GM13977 (cell line): ENCODE measurements at regions not wholly inside any gene's neighbourhood (a gene's known extent, or its start where the extent isn't known, plus 50 kb on each side); places are given as distances from the start of the nearest gene placed in this dataset.

Experiments
- DNase-seq: peaks from one replicate; pipeline ENCODE4 v3.0.0; 2012; ENCODE audit warnings: low spot score
- in situ Hi-C: fragments of 300-500 bp; cut with MboI; formaldehyde crosslinking; loops from one replicate; pipeline ENCODE4 v1.12.0; 2022; ENCODE audit warnings: low sequenced_read_pairs, low pct_unique_long_range_greater_than_20kb, mixed read lengths, inconsistent platforms; ENCODE audit not compliant: unreplicated experiment
- TF ChIP-seq, protein P1 (sequence below): IDR thresholded peaks from 2 replicates; pipeline ENCODE4 v1.5.1; 2012; ENCODE audit warnings: mild to moderate bottlenecking, control low read depth; ENCODE audit not compliant: insufficient read depth; ENCODE audit errors: extremely low read depth, missing control alignments

GRCh38 chrX:30065226-30065625 lies 150.1 kb upstream of the MAGEB2 start:
- TF ChIP-seq, protein P1, sequence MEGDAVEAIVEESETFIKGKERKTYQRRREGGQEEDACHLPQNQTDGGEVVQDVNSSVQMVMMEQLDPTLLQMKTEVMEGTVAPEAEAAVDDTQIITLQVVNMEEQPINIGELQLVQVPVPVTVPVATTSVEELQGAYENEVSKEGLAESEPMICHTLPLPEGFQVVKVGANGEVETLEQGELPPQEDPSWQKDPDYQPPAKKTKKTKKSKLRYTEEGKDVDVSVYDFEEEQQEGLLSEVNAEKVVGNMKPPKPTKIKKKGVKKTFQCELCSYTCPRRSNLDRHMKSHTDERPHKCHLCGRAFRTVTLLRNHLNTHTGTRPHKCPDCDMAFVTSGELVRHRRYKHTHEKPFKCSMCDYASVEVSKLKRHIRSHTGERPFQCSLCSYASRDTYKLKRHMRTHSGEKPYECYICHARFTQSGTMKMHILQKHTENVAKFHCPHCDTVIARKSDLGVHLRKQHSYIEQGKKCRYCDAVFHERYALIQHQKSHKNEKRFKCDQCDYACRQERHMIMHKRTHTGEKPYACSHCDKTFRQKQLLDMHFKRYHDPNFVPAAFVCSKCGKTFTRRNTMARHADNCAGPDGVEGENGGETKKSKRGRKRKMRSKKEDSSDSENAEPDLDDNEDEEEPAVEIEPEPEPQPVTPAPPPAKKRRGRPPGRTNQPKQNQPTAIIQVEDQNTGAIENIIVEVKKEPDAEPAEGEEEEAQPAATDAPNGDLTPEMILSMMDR = no peak
- DNase-seq = no peak
- in situ Hi-C loops = no loop called here

DNA sequence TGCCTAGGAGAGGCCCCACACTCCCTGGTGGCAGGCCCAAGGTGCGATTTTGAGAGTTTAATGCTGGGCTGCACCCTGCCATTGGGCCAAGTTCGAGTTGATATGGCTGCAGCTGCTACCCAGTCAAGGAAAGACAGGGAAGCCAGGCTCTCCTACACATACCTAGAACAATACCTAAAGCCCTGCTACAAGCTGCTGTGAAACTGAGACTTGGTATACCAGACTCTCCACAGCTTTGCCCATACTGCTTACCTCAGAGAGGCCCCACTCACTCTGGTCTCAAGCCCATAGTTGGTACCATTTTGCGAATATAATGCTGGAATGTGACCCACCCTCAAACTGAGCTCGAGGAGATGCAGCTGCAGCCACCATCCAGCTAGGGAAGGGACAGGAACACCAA lies 147.7 kb upstream of the MAGEB2 start:
- TF ChIP-seq, protein P1 = no peak
- DNase-seq = no peak
- in situ Hi-C loops = no loop called here

- no peak for DNase-seq
- in situ Hi-C loops = no loop called here
- TF ChIP-seq, protein P1 = no peak
Measured at GRCh38 chrX:30085571-30085970, 129.8 kb upstream of the MAGEB2 start.

- TF ChIP-seq, protein P1 = no peak
- in situ Hi-C loops = no loop called here
- no peak for DNase-seq
Measured at GRCh38 chrX:30111431-30111830, 103.9 kb upstream of the MAGEB2 start.

DNA sequence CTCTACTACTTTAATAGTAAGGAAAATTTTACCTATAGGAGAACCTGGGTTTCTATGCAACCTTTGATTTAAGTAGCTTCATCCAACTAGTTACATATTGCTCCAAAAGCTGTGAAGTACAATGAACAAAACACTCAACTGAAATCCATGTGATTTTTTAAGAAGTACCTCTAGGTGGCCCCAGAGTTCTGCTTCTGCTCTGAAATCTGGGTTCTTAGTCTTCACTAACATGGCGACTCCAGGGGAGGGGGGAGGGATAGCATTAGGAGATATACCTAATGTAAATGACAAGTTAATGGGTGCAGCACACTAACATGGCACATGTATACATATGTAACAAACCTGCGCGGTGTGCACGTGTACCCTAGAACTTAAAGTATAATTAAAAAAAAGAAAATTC lies 73.4 kb upstream of the MAGEB2 start:
- in situ Hi-C loops = loop anchor here (25.0 kb wide), 1 partner anchor 345 kb away; no protein-coding TSS in a partner anchor

GRCh38 chrX:30144221-30144620 lies 71.1 kb upstream of the MAGEB2 start:
- in situ Hi-C loops = loop anchor here (25.0 kb wide), 1 partner anchor 343 kb away; no protein-coding TSS in a partner anchor
- no peak for DNase-seq
- TF ChIP-seq, protein P1 = no peak

More for the DNA sequence above, 73.4 kb upstream of the MAGEB2 start:
- TF ChIP-seq, protein P1 = peak; percentile 52
- DNase-seq = peak; percentile 44
